Panc1 (cell line): ENCODE measurements at regions not wholly inside any gene's neighbourhood (a gene's known extent, or its start where the extent isn't known, plus 50 kb on each side); places are given as distances from the start of the nearest gene placed in this dataset.

Experiments used
- ATAC-seq: fragments of 200-7000 bp; cut with Tn5 transposase; 2 replicates; pipeline ENCODE4 v1.9.1; 2020; ENCODE audit warnings: mild to moderate bottlenecking, moderate library complexity
- BruUV-seq: library from RNA; stranded (reverse); fragments of 400-500 nt; replicated peaks from 2 replicates; lab custom pipeline; 2021; lab: Mats Ljungman, UMichigan
- CTCF ChIA-PET: fragments of 300-600 bp; sonication (Branson Sonifier 250); formaldehyde crosslinking; loops from one replicate; lab custom pipeline; 2022; ENCODE audit warnings: antibody characterized with exemption; lab: Charles Lee
- POLR2A ChIA-PET: fragments of 300-600 bp; sonication (Branson Sonifier 250); formaldehyde crosslinking; loops from one replicate; lab custom pipeline; 2022; ENCODE audit warnings: antibody characterized with exemption; lab: Charles Lee
- DNase-seq: peaks from one replicate; pipeline ENCODE4 v3.0.0-alpha.2; 2010; ENCODE audit warnings: low read depth, low spot score
- H3K27ac ChIP-seq: 2 replicates; pipeline ENCODE4 v1.5.1; 2011; ENCODE audit warnings: mild to moderate bottlenecking, low read length, inconsistent platforms
- H3K27me3 ChIP-seq: fragments of 200-500 bp; sonication (Bioruptor generic); 2 replicates; pipeline ENCODE4 v1.6.0; 2014; ENCODE audit warnings: low read length, inconsistent platforms; ENCODE audit not compliant: control insufficient read depth, insufficient read depth
- H3K36me3 ChIP-seq: fragments of 200-500 bp; sonication (Bioruptor generic); 2 replicates; pipeline ENCODE4 v1.5.1; 2014; ENCODE audit warnings: inconsistent platforms, mild to moderate bottlenecking, low read length, moderate library complexity; ENCODE audit not compliant: control insufficient read depth, insufficient read depth
- H3K4me1 ChIP-seq: 2 replicates; pipeline ENCODE4 v1.5.1; 2011; ENCODE audit warnings: inconsistent platforms, mild to moderate bottlenecking, low read length, moderate library complexity; ENCODE audit not compliant: control insufficient read depth, insufficient read depth
- H3K4me3 ChIP-seq, 2 experiments: 2 replicates each; pipeline ENCODE4 v1.5.1; 2011 to 2012; ENCODE audit warnings: low read depth in 2 of 2, low read length in 2 of 2, mild to moderate bottlenecking in 2 of 2, inconsistent platforms in 1 of 2, moderate library complexity in 1 of 2
- H3K9me3 ChIP-seq: fragments of 200-500 bp; sonication (Bioruptor generic); 2 replicates; pipeline ENCODE4 v1.5.1; 2014; ENCODE audit warnings: low read depth, mild to moderate bottlenecking, inconsistent platforms, low read length, moderate library complexity; ENCODE audit not compliant: control insufficient read depth, insufficient read depth
- POLR2AphosphoS5 ChIP-seq: IDR thresholded peaks from 2 replicates; pipeline ENCODE4 v1.6.1; 2012; ENCODE audit warnings: mild to moderate bottlenecking, low read depth, low read length, moderate library complexity
- SIN3A ChIP-seq: IDR thresholded peaks from 2 replicates; pipeline ENCODE4 v1.6.1; 2012; ENCODE audit warnings: low read depth, mild to moderate bottlenecking, low read length, moderate library complexity, borderline replicate concordance; ENCODE audit not compliant: insufficient read depth
- TCF7L2 ChIP-seq: IDR thresholded peaks from 2 replicates; pipeline ENCODE4 v1.6.1; 2011; ENCODE audit warnings: mild to moderate bottlenecking, low read depth, low read length, inconsistent platforms
- in situ Hi-C: cut with HindIII; loops from 2 replicates; pipeline ENCODE4 v1.10.0; 2016; ENCODE audit warnings: low sequenced_read_pairs, low pct_unique_long_range_greater_than_20kb
- intact Hi-C: fragments of 100-400 bp; cut with micrococcal nuclease; formaldehyde crosslinking; loops from one replicate; pipeline ENCODE4 v1.10.0; 2022; ENCODE audit not compliant: unreplicated experiment
- TF ChIP-seq, protein P1 (sequence below): fragments of 450-650 bp; IDR thresholded peaks from 2 replicates; pipeline ENCODE4 v1.5.1; 2017; ENCODE audit warnings: mild to moderate bottlenecking
- TF ChIP-seq, protein P2 (sequence below), 2 experiments: IDR thresholded peaks; 2 replicates each; pipeline ENCODE4 v1.6.1; 2011 to 2012; ENCODE audit warnings: low read depth in 2 of 2, control low read depth in 1 of 2, low read length in 1 of 2, mild to moderate bottlenecking in 1 of 2, moderate library complexity in 1 of 2; ENCODE audit not compliant: insufficient read depth in 1 of 2

DNA sequence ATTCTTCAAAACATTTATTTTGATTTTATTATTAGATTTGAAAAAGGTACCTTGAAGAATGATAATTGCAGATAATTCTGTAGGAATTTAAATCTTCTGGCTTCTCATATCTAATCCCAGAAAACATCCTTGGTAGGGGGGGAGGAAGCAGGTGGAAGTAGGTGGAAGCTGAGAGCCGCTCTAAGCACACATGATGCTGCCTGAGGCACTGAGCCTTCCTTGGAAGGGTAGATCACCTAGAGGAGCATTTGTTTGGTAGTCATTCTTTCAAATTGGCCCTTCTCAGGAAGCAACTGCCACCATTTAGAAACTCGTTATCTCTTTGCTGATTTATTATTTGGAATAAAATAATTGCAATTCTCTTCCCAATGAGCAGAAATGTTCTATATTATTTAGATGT is 623.3 kb downstream of the CD109 start:
- POLR2A ChIA-PET: no interaction called here
- Histone ChIP-seq H3K27ac (no peak overlapping the region), H3K36me3 (no peaks in the 10 kb centered on the region), H3K4me1 (no peaks in the 10 kb centered on the region), H3K27me3 (no peaks in the 10 kb centered on the region), H3K9me3 (no peaks in the 10 kb centered on the region), H3K4me3 (no peak overlapping the region)
- TF ChIP-seq POLR2AphosphoS5 (no peak), SIN3A (no peak), TCF7L2 (no peak)
- TF ChIP-seq, protein P1, sequence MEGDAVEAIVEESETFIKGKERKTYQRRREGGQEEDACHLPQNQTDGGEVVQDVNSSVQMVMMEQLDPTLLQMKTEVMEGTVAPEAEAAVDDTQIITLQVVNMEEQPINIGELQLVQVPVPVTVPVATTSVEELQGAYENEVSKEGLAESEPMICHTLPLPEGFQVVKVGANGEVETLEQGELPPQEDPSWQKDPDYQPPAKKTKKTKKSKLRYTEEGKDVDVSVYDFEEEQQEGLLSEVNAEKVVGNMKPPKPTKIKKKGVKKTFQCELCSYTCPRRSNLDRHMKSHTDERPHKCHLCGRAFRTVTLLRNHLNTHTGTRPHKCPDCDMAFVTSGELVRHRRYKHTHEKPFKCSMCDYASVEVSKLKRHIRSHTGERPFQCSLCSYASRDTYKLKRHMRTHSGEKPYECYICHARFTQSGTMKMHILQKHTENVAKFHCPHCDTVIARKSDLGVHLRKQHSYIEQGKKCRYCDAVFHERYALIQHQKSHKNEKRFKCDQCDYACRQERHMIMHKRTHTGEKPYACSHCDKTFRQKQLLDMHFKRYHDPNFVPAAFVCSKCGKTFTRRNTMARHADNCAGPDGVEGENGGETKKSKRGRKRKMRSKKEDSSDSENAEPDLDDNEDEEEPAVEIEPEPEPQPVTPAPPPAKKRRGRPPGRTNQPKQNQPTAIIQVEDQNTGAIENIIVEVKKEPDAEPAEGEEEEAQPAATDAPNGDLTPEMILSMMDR: no peak
- TF ChIP-seq, protein P2, sequence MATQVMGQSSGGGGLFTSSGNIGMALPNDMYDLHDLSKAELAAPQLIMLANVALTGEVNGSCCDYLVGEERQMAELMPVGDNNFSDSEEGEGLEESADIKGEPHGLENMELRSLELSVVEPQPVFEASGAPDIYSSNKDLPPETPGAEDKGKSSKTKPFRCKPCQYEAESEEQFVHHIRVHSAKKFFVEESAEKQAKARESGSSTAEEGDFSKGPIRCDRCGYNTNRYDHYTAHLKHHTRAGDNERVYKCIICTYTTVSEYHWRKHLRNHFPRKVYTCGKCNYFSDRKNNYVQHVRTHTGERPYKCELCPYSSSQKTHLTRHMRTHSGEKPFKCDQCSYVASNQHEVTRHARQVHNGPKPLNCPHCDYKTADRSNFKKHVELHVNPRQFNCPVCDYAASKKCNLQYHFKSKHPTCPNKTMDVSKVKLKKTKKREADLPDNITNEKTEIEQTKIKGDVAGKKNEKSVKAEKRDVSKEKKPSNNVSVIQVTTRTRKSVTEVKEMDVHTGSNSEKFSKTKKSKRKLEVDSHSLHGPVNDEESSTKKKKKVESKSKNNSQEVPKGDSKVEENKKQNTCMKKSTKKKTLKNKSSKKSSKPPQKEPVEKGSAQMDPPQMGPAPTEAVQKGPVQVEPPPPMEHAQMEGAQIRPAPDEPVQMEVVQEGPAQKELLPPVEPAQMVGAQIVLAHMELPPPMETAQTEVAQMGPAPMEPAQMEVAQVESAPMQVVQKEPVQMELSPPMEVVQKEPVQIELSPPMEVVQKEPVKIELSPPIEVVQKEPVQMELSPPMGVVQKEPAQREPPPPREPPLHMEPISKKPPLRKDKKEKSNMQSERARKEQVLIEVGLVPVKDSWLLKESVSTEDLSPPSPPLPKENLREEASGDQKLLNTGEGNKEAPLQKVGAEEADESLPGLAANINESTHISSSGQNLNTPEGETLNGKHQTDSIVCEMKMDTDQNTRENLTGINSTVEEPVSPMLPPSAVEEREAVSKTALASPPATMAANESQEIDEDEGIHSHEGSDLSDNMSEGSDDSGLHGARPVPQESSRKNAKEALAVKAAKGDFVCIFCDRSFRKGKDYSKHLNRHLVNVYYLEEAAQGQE (IDR thresholded peaks at IDR 0.05; ENCODE audit: insufficient read depth in 1 of 2, low read depth in 2 of 2, low read length in 1 of 2): no peak
- CTCF ChIA-PET: interaction anchor here (0.7 kb wide), 1 partner anchor 260 kb away, joined by 3 read pairs; no protein-coding TSS in a partner anchor
- ATAC-seq (no peak), DNase-seq (no peak)
- intact Hi-C loops: no loop called here
- BruUV-seq: no TSS peak
- in situ Hi-C loops: no loop called here

DNA sequence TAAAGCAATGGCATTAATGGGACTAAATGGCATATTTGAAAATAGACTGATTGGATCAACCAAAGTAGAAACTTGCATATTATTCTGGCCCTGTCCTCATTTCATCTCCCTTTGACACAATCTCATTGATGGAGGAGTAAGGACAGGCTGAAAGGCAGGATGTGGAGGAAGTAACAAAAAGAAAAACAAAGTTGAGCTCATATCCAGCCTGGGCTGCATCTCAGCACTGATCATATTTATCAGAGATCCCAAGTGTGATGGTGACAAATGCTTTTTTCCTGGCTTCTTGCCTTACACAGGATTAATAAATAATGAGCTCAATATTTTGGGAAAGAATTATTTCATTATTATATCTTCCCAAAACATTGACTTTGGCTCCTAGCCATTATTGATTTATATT is 622.7 kb downstream of the CD109 start:
- in situ Hi-C loops: no loop called here

More for the DNA sequence above, 622.7 kb downstream of the CD109 start:
- no peak for DNase-seq
- ChIA-PET CTCF (interaction anchor here (0.7 kb wide), 1 partner anchor 260 kb away, joined by 3 read pairs; no protein-coding TSS in a partner anchor), POLR2A (no interaction called here)
- no peaks in the 10 kb centered on the region for H3K27me3 ChIP-seq
- intact Hi-C loops: no loop called here
- no peak overlapping the region for H3K4me3 ChIP-seq
- TF ChIP-seq POLR2AphosphoS5 (no peak), SIN3A (no peak), TCF7L2 (no peak)
- TF ChIP-seq, protein P1: no peak
- TF ChIP-seq, protein P2 (IDR thresholded peaks at IDR 0.05; ENCODE audit: insufficient read depth in 1 of 2, low read depth in 2 of 2, low read length in 1 of 2): no peak
- no peaks in the 10 kb centered on the region for H3K9me3 ChIP-seq
- no peak overlapping the region for H3K27ac ChIP-seq
- no peaks in the 10 kb centered on the region for H3K36me3 ChIP-seq
- no peak for ATAC-seq
- H3K4me1 ChIP-seq: no peaks in the 10 kb centered on the region
- no TSS peak for BruUV-seq
